Muscle of arm (tissue), 1 donor: ENCODE measurements at regions not wholly inside any gene's neighbourhood (a gene's known extent, or its start where the extent isn't known, plus 50 kb on each side); places are given as distances from the start of the nearest gene placed in this dataset.

Source experiments
- DNase-seq: peaks from one replicate; pipeline ENCODE4 v3.0.0-alpha.2; 2013

GRCh38 chr1:60589916-60590315 is 492.4 kb upstream of the NFIA start:
- DNase-seq, result no peak

DNA sequence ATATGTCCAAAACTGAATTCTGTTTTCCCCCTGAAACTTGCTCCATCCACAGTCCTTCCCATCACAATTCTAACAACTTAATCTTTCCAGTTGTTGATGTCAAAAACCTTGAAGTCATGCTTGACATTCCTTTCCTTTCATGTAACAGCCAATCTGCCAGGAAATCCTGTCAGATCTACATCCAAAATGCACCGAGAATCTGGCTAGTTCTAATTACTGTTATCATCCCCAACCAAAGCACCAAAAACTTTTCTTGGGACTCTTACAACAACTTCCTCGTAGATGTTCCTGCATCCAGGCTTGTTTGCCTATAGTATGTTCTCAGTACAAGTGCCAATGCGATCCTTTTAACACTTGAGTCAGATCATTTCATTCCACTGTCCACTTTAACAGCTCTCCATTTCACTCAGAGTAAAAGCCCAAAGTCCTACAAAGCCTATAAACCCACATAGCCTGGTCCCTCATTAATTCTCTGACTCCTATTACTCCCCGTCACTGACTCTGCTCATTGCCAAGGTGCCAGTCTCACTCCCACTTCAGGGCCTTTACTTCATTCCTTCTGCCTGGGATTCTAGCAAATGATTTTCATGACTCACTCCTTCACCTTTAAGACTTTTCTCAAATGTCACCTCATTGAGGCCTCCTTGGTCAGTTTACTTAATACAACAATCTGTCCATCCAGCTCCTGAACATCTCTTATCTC is 493.2 kb upstream of the NFIA start:
- DNase-seq, result no peak

- no peak for DNase-seq
These were observed 498.0 kb upstream of the NFIA start for GRCh38 chr1:60584371-60584770.

DNA sequence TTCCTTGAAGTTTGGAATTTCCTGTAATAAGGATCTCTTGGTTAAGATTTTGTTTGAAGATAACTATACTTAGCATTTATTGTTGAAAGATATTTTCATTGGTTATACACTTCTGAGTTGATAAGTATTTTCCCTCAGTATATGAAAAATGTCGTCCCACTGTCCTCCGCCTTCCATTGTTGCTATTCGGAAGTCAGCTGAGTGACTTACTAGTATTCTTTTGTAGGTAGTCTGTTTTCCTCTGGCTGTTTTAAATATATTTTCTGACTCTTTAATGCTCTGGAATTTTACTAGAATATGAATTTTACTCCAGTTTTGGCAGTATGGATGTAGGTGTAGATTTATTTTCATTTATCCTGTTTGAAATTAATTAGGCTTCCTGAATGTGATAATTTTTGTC is 498.7 kb upstream of the NFIA start:
- no peak for DNase-seq

DNA sequence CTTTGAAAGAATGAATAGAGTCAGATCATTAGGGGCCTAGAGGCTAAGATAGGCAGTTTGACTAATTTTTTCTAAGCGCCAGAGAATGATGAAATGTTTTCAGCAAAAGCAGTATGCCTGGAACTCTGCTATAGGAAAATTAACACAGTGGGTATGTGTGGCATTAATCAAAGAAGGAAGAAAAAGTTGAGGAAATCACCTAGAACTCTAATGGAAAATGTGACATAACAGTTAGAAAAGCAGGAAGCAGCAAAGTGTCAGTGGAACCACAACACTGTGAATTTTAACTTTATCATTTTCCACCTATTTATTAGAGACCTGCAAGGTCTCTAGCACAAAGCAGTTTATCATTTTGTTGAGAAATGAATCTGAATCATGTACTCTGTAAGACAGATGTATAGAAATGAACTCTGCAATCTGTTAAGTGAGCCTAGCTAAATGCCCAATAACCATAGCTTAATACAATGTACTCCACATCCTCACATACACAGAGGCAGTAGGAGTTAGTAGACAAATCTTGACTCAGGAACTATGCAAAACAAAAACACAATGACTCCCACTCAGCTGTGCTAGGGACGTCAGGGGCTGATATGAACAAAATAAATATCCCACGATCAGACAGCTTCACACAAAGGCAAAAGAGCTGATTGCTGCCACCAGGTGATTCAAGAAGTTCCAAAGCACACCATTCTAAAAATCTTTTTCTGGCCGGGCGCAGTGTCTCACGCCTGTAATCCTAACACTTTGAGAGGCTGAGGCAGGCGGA is 500.7 kb upstream of the NFIA start:
- DNase-seq, result no peak

GRCh38 chr1:60577029-60577428 is 503.5 kb upstream of the C1orf87 start:
- no peak for DNase-seq

DNA sequence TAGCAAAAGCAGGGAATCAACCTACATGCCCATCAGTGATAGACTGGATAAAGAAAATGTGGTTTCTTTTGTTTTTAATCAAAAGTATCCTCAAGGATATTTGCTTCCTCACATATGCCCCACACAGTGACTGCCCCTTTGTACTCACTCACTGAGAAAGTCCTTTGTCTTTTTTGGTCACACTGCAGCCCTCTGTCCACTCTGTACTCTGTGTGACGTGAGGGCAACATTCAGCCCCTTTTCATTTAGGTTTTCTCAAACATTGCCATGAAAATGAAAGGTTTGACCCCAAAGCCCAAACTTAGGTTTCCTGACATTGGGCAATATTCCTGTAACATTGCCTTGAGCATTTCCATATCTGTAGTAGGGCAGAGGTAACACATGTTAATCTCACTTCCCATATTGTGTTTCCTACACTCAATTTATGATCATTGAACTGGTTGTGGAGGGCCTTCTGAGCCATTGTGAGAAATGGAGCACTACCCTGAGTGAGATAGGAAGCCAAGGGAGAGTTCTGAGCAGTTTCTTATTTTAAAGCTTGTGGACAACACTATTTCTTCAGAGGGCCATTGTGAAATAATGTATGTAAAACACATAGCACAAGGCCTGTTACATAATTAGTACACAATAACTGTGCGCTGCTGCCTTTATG is 501.9 kb upstream of the C1orf87 start:
- DNase-seq, result no peak

DNA sequence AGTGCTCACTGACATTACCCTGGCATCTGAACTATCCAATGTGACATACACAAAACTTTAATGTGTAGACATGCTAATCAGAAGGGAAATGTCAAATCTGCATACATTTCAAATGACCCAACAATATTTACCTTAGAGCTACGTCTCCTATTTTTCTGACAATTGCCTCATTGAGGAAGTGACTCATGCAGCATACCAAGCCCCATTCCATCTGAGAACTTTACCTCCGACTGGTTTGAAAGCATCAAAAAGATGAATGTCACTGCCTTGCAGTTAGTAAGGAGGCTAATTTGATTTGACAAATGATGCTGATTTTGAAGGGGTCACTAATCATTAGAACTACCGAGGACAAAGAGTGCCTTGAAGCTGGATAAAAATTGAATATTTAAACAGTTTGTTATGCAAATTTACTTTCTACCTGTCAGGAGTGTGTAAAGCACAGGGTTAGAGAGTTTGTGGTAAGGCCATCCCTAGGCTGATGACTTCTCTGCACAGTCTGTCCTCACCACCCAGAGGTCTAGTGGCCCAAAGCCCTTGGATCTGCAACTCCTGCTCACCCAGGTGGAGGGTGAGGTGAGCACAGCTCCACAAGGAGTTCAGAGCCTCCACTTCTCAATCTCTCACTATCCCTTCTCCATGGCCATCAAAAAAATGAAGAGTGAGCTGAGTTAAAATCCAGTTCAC is 500.3 kb upstream of the C1orf87 start:
- no peak for DNase-seq

- DNase-seq, result no peak
These were observed 499.6 kb upstream of the C1orf87 start for GRCh38 chr1:60573121-60573520.

DNA sequence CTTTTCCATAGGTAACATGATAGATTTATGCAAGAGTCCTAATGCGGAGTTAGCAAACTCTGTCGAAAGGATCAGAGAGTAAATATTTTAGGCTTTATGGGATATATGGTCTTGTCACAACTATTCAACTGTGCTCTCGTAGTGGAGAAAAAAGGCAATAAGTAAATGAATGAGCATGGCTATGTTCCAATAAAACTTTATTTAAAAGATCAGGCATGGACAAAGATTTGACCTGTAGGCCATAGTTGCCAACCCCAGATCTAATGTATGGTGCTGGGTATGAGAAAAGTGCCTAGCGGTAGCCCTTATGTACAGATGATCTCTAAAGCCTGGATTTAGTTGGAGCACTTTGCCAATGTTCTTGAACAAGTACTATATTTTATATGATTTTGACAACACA is 498.8 kb upstream of the C1orf87 start:
- no peak for DNase-seq

DNA sequence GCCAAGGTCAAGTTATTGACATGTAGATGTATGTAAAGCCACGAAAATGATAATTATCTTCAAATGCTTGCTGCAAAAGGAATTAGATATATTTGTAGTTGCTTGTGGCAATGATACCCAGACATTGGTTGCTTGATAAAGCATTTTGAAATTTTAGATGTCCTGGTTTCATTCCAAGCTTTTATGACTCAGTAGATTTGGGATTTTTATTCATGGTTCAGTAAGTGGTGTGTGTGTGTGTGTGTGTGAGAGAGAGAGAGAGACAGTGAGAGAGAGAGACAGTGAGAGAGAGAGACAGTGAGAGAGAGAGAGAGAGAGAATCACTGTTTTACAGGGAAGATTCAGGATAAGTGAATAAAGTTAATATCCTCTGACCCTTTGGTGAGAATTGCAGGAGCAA is 498.2 kb upstream of the C1orf87 start:
- DNase-seq, result no peak

GRCh38 chr1:60569189-60569588 is 495.6 kb upstream of the C1orf87 start:
- DNase-seq, result no peak

GRCh38 chr1:60567256-60567655 is 493.7 kb upstream of the C1orf87 start:
- DNase-seq, result no peak

- peak; percentile 78 for DNase-seq
These were observed 491.6 kb upstream of the C1orf87 start for GRCh38 chr1:60564916-60565750.

DNA sequence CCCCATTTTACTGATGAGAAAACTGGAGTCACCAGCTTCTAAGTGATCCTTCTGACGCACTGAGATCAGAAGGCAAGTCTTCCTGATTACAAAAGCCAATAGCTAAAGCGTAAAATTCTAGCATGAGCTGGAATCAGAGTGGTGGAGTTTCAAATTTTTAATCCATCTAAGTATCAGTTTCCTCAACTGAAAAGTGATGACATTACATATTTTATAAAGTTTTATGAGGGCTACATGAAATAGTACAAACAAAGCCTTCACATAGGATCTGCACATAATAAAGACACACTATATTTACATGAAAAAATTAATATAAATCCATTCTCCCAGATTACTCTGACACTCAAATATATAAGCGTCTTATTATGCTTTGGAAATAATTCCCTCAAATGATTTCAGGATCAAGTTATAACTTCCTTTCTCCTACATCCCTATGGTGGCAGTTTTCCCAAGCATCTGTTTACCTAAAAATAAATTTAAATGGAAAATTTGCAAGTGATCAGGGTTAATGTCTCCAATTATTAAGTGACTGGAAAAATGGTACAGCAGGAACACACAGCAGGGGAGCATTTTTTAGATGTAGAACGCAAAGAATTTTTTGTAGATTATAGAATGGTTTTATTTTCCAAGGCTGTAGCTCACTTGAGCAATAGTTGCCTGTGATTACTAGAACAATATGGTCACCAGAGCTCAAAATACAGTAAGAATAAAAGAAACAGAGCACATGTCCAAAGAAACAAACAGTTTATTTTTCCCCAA is 490.4 kb upstream of the C1orf87 start:
- peak; percentile 70 for DNase-seq

- no peak for DNase-seq
These were observed 489.2 kb upstream of the C1orf87 start for GRCh38 chr1:60562740-60563139.

- no peak for DNase-seq
These were observed 487.1 kb upstream of the C1orf87 start for GRCh38 chr1:60560701-60561100.

DNA sequence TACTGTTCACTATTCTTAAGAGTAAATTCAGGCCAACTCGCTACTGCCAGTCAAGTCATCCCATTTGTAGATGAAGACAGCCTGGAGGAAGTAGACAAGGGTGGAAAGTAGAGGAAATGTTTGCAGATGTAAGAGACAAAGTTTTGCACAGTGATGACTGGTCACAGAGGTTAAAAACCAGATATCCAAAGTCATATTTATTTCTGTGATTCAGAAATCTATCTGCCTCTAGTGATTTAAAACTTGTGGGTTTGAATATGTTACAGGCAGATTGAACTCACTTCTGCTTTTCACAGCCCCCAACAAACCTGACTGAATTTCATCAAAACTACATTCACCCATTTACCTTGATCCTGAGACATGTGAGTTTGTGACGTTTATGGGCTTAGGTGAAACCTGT is 484.7 kb upstream of the C1orf87 start:
- no peak for DNase-seq

- DNase-seq, result no peak
These were observed 480.2 kb upstream of the C1orf87 start for GRCh38 chr1:60553730-60554129.

GRCh38 chr1:60547821-60548220 is 474.3 kb upstream of the C1orf87 start:
- no peak for DNase-seq
